Epithelial cell of esophagus (primary cell): ENCODE measurements at regions not wholly inside any gene's neighbourhood (a gene's known extent, or its start where the extent isn't known, plus 50 kb on each side); places are given as distances from the start of the nearest gene placed in this dataset.
A peak's percentile ranks its signal among the peaks of the same experiment; 100 is the strongest.

Source experiments
- DNase-seq: peaks from one replicate; pipeline ENCODE4 v3.0.0; 2010; ENCODE audit warnings: low read depth
- H3K4me3 ChIP-seq: 2 replicates; pipeline ENCODE4 v1.5.1; 2011; ENCODE audit warnings: mild to moderate bottlenecking, low read length, control low read depth
- TF ChIP-seq, protein P1 (sequence below): IDR thresholded peaks from 2 replicates; pipeline ENCODE4 v1.5.1; 2011; ENCODE audit warnings: low read depth, mild to moderate bottlenecking, low read length, control low read depth, inconsistent platforms; ENCODE audit not compliant: insufficient read depth; ENCODE audit errors: missing control alignments

DNA sequence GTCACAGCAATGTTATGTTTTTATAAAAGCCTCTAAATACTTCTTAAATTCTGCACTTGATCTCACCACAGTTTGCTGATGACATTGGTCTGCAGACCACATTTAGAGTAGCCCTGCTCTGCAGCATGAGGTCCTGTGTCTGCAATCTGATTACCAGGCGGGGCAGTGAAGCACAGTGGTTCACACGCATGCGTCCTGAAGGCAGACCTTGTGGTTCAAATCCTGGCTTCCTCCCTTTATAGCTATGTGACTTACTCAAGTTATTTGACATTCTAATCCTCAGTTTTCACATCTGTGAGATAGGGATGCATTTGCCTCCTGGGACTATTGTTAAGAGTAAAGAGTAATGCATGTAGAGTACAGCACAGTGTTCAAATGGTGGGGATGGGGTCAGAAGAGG is 50.3 kb downstream of the BMAL2 start:
- TF ChIP-seq, protein P1, sequence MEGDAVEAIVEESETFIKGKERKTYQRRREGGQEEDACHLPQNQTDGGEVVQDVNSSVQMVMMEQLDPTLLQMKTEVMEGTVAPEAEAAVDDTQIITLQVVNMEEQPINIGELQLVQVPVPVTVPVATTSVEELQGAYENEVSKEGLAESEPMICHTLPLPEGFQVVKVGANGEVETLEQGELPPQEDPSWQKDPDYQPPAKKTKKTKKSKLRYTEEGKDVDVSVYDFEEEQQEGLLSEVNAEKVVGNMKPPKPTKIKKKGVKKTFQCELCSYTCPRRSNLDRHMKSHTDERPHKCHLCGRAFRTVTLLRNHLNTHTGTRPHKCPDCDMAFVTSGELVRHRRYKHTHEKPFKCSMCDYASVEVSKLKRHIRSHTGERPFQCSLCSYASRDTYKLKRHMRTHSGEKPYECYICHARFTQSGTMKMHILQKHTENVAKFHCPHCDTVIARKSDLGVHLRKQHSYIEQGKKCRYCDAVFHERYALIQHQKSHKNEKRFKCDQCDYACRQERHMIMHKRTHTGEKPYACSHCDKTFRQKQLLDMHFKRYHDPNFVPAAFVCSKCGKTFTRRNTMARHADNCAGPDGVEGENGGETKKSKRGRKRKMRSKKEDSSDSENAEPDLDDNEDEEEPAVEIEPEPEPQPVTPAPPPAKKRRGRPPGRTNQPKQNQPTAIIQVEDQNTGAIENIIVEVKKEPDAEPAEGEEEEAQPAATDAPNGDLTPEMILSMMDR = no peak
- DNase-seq = no peak
- H3K4me3 ChIP-seq = no peak overlapping the region

DNA sequence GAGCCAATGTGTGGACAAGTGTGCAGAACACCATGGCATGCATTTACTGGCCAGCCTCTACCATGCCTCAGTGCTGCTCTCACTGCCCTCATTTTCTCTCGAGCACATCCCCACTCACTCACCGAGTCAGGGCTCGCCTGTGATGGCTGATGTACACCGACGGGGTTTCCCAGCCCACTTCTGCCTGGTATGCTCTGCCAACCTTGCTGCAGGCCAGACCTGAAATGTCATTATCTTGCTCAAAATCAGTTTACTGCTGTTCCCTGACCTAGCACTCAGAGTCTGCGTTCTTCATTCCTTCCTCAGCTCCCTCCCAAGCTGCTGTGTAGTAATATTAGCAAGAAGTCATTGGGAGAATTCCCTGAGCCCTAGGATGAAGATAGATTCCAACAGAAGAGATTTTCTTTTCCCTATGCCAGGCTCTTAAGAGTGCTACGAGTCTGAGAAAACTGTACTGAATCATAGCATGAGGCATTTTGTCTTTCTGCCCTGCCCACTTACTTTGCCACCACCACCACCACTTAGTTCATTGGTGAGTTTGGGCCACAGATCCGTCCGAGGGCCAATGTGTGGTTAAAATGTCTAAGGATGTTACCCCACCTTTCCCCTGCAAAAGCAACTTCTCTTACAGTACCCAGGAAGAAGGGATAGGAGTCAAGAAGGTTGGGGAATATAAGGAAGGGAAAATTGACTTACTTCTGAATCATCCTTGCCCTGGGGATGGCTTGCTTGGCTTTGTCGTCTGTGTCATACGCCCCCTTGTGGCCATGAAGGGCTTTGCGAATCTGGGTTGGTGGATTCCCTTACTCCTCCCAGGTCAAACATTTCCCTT is 51.0 kb downstream of the BMAL2 start:
- TF ChIP-seq, protein P1 = peak; percentile 99
- no peak overlapping the region for H3K4me3 ChIP-seq
- peak; percentile 95 for DNase-seq

DNA sequence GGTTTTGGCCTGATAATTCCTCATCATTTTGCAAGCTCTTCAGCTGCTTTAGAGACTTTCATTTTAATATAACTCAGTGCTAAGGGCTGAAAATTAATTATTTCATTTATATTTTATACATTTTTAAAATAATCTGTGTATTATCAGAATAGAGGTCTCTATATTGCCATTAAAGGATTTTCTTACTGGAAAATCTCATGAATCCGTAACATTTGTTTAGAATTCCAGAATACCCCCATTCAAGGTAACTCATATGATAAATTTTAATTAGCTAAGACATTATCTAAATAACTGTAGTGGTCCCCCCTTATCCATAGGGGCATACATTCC is 51.6 kb downstream of the BMAL2 start:
- TF ChIP-seq, protein P1 = no peak
- H3K4me3 ChIP-seq = no peak overlapping the region
- DNase-seq = no peak

DNA sequence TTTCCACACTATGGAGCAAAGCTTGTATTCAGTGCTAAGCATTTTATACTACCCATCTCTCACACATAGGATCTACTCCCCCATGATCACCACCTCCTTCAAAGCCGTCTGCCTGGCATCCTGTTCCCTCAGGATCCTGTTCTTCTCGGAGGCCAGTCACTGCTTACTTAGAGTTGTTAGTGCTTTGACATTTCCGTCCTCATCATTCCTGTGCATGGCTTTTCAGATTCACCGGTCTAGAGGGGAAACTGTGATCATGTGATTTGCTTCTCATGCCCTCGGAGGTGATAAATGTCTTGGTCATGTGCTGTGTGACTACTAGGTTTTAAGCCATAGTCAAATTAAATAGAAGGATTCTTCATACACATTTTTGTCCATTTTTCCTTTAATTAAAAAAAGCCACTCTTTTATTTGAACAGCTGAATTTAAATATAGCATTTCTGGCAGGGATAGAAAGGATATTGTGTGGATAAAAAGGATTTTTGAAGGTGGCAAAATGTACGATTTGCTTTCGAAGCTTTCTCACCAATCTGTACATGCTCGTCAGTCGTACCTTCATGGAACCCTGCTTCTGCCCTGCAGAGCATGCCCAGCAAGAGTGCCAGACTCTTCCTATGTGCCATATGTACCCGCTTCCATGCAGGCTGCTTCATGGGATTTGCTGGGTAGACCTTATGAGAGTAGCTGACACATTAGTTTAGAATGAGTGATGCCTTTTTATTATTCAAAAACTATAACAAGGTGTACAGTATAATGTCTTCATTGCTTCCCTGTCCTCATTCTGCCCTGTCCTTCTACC is 53.3 kb downstream of the BMAL2 start:
- TF ChIP-seq, protein P1 = no peak
- no peak for DNase-seq
- no peak overlapping the region for H3K4me3 ChIP-seq

DNA sequence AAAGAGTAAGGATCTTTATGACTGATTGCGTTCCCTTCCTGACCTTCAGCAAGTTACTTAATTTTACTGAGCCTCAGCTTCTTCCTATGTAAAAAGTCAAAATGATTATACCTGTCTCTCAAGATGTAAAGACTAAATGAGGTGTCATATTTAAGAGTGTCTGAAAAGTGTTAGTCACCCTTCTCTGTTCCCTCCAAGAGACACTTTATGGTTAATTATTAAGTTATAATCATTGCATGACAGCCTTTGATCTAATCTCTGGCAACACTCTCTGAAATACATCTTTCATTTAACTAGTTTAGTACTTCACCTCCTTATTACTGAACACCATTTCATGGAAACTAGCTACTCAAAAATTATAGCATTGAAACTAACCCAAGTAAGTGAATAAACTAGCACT is 54.8 kb downstream of the BMAL2 start:
- DNase-seq = no peak
- TF ChIP-seq, protein P1 = no peak

GRCh38 chr12:27388650-27389049 is 56.0 kb downstream of the BMAL2 start:
- TF ChIP-seq, protein P1 = no peak

More for the DNA sequence above, 54.8 kb downstream of the BMAL2 start:
- H3K4me3 ChIP-seq = no peak overlapping the region

More at GRCh38 chr12:27388650-27389049, 56.0 kb downstream of the BMAL2 start:
- H3K4me3 ChIP-seq = no peak overlapping the region
- DNase-seq = no peak
